ENCODE measurements at regions not wholly inside any gene's neighbourhood (a gene's known extent, or its start where the extent isn't known, plus 50 kb on each side); places are given as distances from the start of the nearest gene placed in this dataset.

DNA sequence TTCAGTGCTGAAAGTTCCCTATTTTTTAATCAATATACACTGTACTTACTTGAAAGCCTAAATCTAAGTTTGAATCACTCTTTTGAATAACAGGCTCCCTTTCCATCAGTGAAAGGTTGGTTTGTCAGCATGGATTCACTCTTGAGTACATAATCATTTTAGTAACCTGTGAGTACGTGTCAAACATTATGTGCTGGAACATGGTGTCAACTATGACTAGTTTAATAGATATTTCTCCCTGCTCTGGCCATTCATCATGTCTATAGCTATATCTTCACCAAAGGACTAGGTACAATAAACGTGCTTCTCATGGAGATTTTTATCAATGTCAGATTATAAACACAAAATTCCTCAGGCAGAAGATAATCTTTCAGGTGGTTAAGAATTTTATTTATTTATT lies 61.7 kb upstream of the MDFIC start:
- no peak for DNase-seq (ENCODE audit: low spot score in 2 of 2)
- Histone ChIP-seq H3K9me3 (no peaks in the 10 kb centered on the region), H3K36me3 (no peaks in the 10 kb centered on the region), H3K27ac (no peak overlapping the region), H3K27me3 (no peaks in the 10 kb centered on the region), H3K4me1 (no peaks in the 10 kb centered on the region), H3K4me3 (no peak overlapping the region)
- TF ChIP-seq POLR2AphosphoS5 (IDR thresholded peaks at IDR 0.05) (no peak), EP300 (IDR thresholded peaks at IDR 0.05) (no peak), POLR2A (IDR thresholded peaks at IDR 0.05) (no peak)
- TF ChIP-seq, protein P1, sequence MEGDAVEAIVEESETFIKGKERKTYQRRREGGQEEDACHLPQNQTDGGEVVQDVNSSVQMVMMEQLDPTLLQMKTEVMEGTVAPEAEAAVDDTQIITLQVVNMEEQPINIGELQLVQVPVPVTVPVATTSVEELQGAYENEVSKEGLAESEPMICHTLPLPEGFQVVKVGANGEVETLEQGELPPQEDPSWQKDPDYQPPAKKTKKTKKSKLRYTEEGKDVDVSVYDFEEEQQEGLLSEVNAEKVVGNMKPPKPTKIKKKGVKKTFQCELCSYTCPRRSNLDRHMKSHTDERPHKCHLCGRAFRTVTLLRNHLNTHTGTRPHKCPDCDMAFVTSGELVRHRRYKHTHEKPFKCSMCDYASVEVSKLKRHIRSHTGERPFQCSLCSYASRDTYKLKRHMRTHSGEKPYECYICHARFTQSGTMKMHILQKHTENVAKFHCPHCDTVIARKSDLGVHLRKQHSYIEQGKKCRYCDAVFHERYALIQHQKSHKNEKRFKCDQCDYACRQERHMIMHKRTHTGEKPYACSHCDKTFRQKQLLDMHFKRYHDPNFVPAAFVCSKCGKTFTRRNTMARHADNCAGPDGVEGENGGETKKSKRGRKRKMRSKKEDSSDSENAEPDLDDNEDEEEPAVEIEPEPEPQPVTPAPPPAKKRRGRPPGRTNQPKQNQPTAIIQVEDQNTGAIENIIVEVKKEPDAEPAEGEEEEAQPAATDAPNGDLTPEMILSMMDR (IDR thresholded peaks at IDR 0.05): no peak
- WGBS: 66% methylated on average over 2 of the region's 2 CpGs

DNA sequence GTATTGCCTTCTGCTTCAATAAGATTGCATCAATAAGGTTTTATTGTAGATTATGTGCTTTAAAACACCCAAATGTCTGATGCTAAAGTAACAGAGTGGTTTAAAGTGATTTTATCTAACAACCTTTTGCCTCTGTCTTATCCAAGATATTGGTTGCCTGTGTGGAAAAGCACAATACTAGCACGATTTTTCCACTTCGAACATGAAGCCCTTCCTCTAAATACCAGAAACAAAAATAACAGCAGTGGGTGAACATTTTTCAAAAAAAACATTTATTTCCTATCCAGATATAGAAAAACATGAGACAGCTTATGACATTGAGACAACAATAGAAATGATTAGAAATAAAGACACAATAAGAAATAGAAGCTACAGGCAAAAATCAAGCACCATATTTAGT lies 59.5 kb upstream of the MDFIC start:
- Histone ChIP-seq H3K27me3 (no peaks in the 10 kb centered on the region), H3K27ac (no peak overlapping the region), H3K4me1 (no peaks in the 10 kb centered on the region), H3K9me3 (no peaks in the 10 kb centered on the region), H3K4me3 (no peak overlapping the region), H3K36me3 (no peaks in the 10 kb centered on the region)
- no peak for DNase-seq (ENCODE audit: low spot score in 2 of 2)
- 89% methylated on average over 2 of the region's 2 CpGs for WGBS
- TF ChIP-seq POLR2A (IDR thresholded peaks at IDR 0.05): no peak
- no peak for TF ChIP-seq POLR2AphosphoS5 (IDR thresholded peaks at IDR 0.05)
- TF ChIP-seq, protein P1 (IDR thresholded peaks at IDR 0.05): no peak
- TF ChIP-seq EP300 (IDR thresholded peaks at IDR 0.05): no peak

DNA sequence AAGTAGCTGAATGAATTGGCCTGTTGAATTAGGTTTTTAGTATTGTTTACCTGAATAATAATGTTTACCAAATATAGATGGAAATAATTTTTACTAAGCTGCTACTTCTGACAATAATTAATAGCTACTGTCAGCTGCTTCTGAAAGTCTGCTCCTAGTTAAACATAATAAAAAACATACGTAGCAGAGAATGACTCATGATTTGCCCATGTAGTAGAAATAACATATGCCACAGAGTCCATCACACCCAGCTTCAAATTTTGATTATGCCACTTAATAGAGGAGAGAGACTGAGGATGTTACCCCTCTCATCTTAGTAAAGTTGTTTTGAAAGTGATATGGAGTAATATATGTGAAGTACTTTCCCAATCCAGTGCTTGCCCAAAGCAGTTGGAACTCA lies 57.6 kb upstream of the MDFIC start:
- TF ChIP-seq, protein P1 (IDR thresholded peaks at IDR 0.05): no peak
- TF ChIP-seq POLR2AphosphoS5 (IDR thresholded peaks at IDR 0.05): no peak
- TF ChIP-seq POLR2A (IDR thresholded peaks at IDR 0.05): no peak
- TF ChIP-seq EP300 (IDR thresholded peaks at IDR 0.05): no peak
- WGBS: 58% methylated on average over 1 of the region's 1 CpG
- DNase-seq (ENCODE audit: low spot score in 2 of 2): no peak

DNA sequence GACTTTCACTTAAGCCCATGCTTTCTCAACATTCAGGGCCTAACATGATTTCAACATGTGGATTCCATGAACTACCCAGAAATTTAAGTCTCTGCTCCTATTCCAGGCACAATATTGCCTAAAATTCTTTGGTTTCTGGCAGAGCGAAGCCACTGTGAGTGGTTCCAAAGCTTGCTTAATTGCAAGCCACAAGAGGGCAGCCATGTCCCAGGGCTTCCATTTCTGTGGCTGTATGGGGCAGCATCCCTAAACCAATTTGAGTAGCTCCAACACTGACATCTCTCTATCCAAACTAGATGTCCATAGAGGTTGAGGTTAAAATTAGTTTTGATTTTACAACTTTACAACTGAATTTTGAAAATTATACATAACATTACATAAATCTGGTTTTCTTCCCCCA lies 56.3 kb upstream of the MDFIC start:
- no peaks in the 10 kb centered on the region for H3K27me3 ChIP-seq
- TF ChIP-seq, protein P1 (IDR thresholded peaks at IDR 0.05): peak; percentile 24 to 49
- no peak for TF ChIP-seq POLR2A (IDR thresholded peaks at IDR 0.05)
- 88% methylated on average over 1 of the region's 1 CpG for WGBS
- no peak for DNase-seq (ENCODE audit: low spot score in 2 of 2)
- H3K27ac ChIP-seq: no peak overlapping the region
- no peaks in the 10 kb centered on the region for H3K36me3 ChIP-seq
- no peaks in the 10 kb centered on the region for H3K9me3 ChIP-seq
- no peak overlapping the region for H3K4me3 ChIP-seq
- H3K4me1 ChIP-seq: no peaks in the 10 kb centered on the region

More for the DNA sequence above, 57.6 kb upstream of the MDFIC start:
- H3K27me3 ChIP-seq: no peaks in the 10 kb centered on the region
- H3K4me3 ChIP-seq: no peak overlapping the region
- H3K4me1 ChIP-seq: no peaks in the 10 kb centered on the region
- H3K27ac ChIP-seq: no peak overlapping the region
- H3K9me3 ChIP-seq: no peaks in the 10 kb centered on the region
- no peaks in the 10 kb centered on the region for H3K36me3 ChIP-seq
